HG03280 (cell line): ENCODE measurements at regions not wholly inside any gene's neighbourhood (a gene's known extent, or its start where the extent isn't known, plus 50 kb on each side); places are given as distances from the start of the nearest gene placed in this dataset.
"Not testable (repeated sequence)": the region's sequence is repeated elsewhere in the genome, so short reads cannot be mapped to it uniquely, and the experiment has no call there.

Experiments used
- ATAC-seq: cut with Tn5 transposase; IDR thresholded peaks from one replicate; pipeline ENCODE4 v1.9.1; 2021; ENCODE audit warnings: mild to moderate bottlenecking, moderate library complexity; ENCODE audit not compliant: unreplicated experiment

GRCh38 chr7:130789436-130789835, 55.4 kb upstream of the KLF14 start:
- ATAC-seq: no peak

- ATAC-seq: no peak
Measured at GRCh38 chr7:130791746-130792145, 57.7 kb upstream of the KLF14 start.

GRCh38 chr7:130793855-130794618, 60.0 kb upstream of the KLF14 start:
- no peak for ATAC-seq

- ATAC-seq: no peak
Measured at GRCh38 chr7:130794619-130794922, 60.6 kb upstream of the KLF14 start.

GRCh38 chr7:130796425-130796824, 62.4 kb upstream of the KLF14 start:
- not testable (repeated sequence) for ATAC-seq

GRCh38 chr7:130803127-130803526, 69.1 kb upstream of the KLF14 start:
- ATAC-seq: no peak

GRCh38 chr7:130804220-130804619, 70.2 kb upstream of the KLF14 start:
- no peak for ATAC-seq

- ATAC-seq: not testable (repeated sequence)
Measured at GRCh38 chr7:130812819-130813218, 78.8 kb upstream of the KLF14 start.

GRCh38 chr7:130814778-130815335, 80.8 kb upstream of the KLF14 start:
- no peak for ATAC-seq

GRCh38 chr7:130818056-130818455, 84.0 kb upstream of the KLF14 start:
- no peak for ATAC-seq

- ATAC-seq: no peak
Measured at GRCh38 chr7:130821864-130822263, 87.9 kb upstream of the KLF14 start.

GRCh38 chr7:130822642-130823041, 88.6 kb upstream of the KLF14 start:
- ATAC-seq: no peak

- ATAC-seq: no peak
Measured at GRCh38 chr7:130823060-130823459, 89.1 kb upstream of the KLF14 start.

- no peak for ATAC-seq
Measured at GRCh38 chr7:130825819-130826218, 91.8 kb upstream of the KLF14 start.

- ATAC-seq: no peak
Measured at GRCh38 chr7:130829415-130829814, 95.4 kb upstream of the KLF14 start.

GRCh38 chr7:130831322-130831721, 97.3 kb upstream of the KLF14 start:
- no peak for ATAC-seq

GRCh38 chr7:130831817-130832481, 97.9 kb upstream of the KLF14 start:
- no peak for ATAC-seq

- no peak for ATAC-seq
Measured at GRCh38 chr7:130838738-130839137, 104.7 kb upstream of the KLF14 start.

GRCh38 chr7:130840599-130840998, 106.6 kb upstream of the KLF14 start:
- ATAC-seq: no peak

GRCh38 chr7:130841416-130841815, 107.4 kb upstream of the KLF14 start:
- ATAC-seq: no peak

- no peak for ATAC-seq
Measured at GRCh38 chr7:130843703-130844102, 109.7 kb upstream of the KLF14 start.

- ATAC-seq: no peak
Measured at GRCh38 chr7:130844811-130845580, 111.0 kb upstream of the KLF14 start.
